Endometrium (tissue), 2 donors: ENCODE measurements at regions not wholly inside any gene's neighbourhood (a gene's known extent, or its start where the extent isn't known, plus 50 kb on each side); places are given as distances from the start of the nearest gene placed in this dataset.

Source experiments
- FAIRE-seq: peaks from 2 replicates; lab custom pipeline; 2012; peaks lifted over from hg19 to GRCh38; lab: Jason Lieb, UNC
- donor health status: control.
- donor health status: control.

DNA sequence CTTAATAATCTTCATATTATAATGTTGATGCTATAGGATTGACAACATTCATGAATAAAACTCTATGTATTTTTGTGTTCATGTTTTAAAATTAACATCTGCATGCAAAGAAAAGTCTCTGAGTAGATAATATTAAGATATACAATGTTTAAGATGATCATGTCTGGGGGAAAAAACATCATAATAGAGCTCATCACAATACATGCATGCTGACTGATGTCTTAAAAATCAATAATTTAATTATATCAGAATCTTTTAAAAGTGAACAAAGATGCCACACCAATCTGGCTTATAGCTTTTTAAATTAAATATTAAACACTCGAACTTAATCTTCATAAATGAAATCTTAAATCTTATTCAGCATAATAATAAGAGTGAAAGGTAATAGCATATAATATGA lies 933.9 kb upstream of the MIR17HG start:
- FAIRE-seq, result no peak

GRCh38 chr13:90414691-90415596 lies 932.5 kb upstream of the MIR17HG start:
- FAIRE-seq, result no peak

GRCh38 chr13:90415902-90416301 lies 931.6 kb upstream of the MIR17HG start:
- no peak for FAIRE-seq

DNA sequence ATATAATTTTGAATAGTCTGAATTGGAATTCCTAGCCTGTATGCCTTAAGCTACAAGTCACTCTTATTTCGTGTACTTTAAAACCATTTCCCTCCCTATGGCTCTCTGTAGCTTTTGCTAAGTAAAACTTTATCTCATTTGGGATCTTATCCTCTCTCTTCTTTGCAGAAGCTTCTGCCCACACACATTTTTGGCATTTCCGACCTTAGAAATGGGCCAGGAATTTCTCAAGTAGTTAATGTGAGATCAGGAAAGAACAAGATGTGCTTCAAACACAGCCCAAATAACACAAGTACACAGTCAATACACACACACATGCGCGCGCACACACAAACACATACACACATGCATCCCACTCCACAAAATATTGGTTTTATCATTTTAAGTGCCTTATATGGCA lies 931.0 kb upstream of the MIR17HG start:
- no peak for FAIRE-seq

GRCh38 chr13:90416938-90417337 lies 930.5 kb upstream of the MIR17HG start:
- FAIRE-seq, result no peak

GRCh38 chr13:90420683-90421082 lies 926.8 kb upstream of the MIR17HG start:
- no peak for FAIRE-seq

- no peak for FAIRE-seq
These were observed 919.9 kb upstream of the MIR17HG start for GRCh38 chr13:90427322-90428272.

- FAIRE-seq, result no peak
These were observed 918.8 kb upstream of the MIR17HG start for GRCh38 chr13:90428522-90429210.

- peak; percentile 8 for FAIRE-seq
These were observed 917.4 kb upstream of the MIR17HG start for GRCh38 chr13:90430127-90430526.

- FAIRE-seq, result no peak
These were observed 910.8 kb upstream of the MIR17HG start for GRCh38 chr13:90436697-90437096.

GRCh38 chr13:90438576-90438975 lies 908.9 kb upstream of the MIR17HG start:
- FAIRE-seq, result no peak

DNA sequence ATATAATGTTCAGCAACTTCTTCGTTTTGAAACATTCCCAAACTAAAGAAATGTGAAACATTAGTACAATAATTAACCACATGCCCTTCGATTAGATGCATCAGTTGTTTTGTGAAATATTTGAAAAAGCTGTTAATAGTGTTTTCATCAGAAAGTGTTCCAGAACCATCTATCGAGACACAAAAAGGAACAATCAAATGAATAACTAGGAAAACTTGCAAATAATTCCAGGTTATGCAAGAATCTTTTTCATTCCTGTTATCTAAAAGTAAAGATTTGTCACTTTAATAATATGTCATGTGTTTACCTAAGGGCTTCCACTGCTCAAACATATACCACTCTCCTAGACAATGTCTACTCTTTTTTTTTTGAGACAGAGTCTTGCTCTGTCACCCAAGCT lies 904.2 kb upstream of the MIR17HG start:
- no peak for FAIRE-seq

DNA sequence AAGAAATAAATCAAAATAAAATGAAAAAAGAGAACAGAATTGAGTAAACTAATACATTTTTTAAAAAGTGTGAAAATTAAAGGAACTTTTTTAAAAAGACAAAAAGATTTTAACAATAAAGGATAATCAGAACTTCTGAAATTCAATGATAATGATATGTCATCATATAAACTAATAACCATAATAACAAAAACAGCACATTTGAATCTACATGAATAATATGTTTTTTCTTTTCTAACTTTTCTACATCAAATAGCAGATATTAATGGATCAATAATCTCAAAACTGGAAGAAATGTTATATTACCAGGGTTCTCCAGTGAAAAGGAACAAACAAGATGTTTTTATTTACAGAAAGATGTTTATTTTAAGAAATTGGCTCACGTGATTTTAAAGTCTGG lies 903.3 kb upstream of the MIR17HG start:
- FAIRE-seq, result peak; percentile 77

- FAIRE-seq, result no peak
These were observed 902.3 kb upstream of the MIR17HG start for GRCh38 chr13:90445179-90445578.

DNA sequence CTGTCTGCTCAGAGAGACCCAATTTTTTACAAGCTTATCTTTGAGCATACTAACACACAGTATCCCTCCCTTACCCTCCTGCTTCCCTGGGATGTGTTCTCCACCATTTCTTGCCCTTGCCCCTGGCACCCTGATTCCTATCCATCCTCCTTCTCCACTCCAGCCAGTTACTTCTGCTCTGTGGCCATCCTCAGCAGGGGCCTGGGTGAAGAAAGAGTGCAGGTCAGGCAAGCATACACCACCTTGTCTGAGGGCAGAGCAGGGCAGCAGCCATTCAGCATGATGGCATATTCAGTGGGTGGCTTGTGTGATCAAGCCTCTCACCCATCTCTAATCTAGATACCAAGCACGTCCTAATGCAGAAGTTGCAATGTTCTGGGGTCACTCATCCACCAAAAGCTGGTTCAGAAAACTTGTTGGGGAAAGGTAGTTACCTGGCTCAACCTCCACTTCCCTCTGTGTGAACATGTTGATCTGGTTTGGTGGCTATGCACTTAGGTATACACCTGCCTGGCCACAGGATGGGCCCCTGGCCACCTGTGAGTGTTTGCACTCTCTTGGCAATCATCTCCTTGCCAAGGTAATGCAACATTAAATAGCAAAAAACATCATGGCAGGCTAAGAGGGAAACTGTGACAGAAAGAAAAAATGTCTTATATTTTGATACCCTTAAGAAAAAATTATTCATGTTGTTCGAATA lies 900.3 kb upstream of the MIR17HG start:
- FAIRE-seq, result no peak

DNA sequence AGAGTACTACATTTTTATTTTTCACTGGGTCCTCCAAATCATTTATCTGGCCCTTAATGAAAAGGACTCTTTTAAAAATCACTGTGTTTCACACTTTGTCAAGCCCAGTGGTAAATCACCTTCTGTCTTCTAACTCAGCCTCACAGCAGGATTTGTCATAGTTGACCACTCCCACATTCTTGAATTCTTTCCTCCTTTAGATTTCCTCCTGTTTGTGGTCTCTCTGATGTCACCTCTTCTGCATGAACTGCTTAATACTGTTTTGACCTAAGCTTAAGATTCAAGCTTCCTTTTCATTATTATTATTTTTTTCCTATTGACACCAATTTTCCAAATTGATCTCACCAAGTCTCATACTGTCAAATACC lies 899.8 kb upstream of the MIR17HG start:
- FAIRE-seq, result no peak

DNA sequence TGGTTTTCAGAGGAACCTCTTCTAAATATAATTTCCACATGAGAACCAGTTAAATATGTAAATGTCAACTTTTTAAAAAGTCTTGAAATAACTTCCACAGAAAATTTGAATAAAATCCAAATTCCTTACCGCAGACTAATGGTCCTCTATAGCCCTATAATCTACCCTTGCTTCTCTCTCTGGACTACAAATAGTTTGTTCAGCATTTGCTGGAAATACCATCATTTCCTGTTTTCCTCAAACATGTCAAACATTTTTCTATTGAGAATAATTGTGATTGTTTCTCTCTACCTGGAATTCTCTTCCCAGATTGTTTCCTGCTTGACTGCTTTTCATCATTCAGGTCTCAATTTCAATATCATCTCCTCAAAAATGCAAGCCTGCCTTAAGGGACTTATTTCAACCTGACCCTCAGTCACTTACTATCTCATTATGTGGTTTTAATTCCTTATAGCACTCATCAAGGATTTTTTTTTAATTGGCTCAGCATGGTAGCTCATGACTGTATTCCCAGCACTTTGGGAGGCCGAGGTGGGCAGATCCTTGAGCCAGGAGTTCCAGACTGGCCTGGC lies 898.9 kb upstream of the MIR17HG start:
- FAIRE-seq, result no peak

DNA sequence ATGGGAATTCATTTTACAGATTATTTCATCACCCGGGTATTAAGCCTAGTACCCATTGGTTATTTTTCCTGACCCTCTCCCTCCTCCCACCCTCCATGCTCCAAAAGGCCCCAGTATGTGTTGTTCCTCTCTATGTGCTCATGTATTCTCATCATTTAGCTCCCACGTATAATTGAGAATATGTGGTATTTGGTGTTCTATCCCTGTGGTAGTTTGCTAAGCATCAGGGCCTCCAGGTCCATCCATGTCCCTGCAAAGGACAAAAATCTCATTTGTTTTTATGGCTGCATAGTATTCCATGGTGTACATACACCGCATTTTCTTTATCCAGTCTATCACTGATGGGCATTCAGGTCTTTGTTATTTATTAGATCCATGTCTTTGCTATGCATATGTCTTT lies 894.1 kb upstream of the MIR17HG start:
- no peak for FAIRE-seq

DNA sequence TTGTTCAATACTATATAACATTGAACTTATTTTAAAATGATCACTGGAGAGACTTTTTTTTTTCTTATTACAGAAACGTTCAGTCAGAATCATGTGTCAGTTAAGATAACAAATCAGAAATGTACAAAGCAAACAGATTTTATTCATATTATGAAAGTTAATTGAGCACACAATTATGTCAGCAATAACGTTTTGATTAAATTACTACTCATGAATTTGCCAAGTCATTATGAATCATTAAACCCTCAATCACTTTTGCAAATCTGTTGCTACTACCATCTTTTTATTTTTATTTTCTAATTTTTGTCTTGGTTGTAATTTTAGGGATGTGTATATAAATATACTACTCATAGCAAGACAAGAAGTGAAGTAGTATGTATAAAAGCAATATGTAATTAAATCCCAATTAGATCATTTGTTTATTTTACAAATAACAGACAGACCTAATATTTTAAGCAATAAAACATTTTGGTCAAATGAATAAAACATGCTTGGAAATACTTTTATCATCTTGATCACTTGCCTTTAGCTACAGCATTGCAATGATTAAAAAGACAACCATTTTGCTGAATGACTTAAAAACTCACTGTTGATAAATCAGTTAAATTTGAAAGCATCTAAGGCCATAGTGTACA lies 893.4 kb upstream of the MIR17HG start:
- FAIRE-seq, result peak; percentile 53

DNA sequence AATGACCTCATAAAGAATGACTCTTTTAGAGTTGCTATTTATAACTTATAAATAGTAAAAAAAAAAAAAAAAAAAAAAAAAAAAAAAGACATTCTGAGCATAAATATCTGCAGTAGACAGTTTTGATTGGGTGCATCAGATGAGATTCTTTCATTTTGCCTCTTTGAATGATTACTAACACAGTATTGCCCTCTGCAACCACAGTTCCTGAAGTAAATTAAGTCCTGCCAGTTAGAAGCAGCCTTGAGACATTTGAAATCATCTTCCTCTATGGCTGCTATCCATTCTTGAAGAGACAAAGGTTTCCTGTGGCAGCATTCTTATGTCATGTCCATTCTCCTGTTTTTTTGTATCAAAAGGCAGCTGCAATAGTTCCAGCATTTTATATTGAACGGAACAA lies 892.4 kb upstream of the MIR17HG start:
- no peak for FAIRE-seq

GRCh38 chr13:90455823-90456222 lies 891.7 kb upstream of the MIR17HG start:
- no peak for FAIRE-seq
